GM23338 (cell line): ENCODE measurements at regions not wholly inside any gene's neighbourhood (a gene's known extent, or its start where the extent isn't known, plus 50 kb on each side); places are given as distances from the start of the nearest gene placed in this dataset.

Experiments
- ATAC-seq: fragments of 200-7000 bp; cut with Tn5 transposase; 3 replicates; pipeline ENCODE4 v1.9.1; 2020
- DNase-seq: peaks from one replicate; pipeline ENCODE4 v3.0.0-alpha.2; 2015; ENCODE audit warnings: low spot score
- H2AFZ ChIP-seq: fragments of 200-600 bp; sonication (generic); 2 replicates; pipeline ENCODE4 v1.8.0; 2016; ENCODE audit warnings: antibody characterized with exemption, mild to moderate bottlenecking, moderate library complexity
- H3F3A ChIP-seq: fragments of 200-600 bp; sonication (generic); replicated peaks from 2 replicates; pipeline ENCODE4 v1.8.0; 2017; ENCODE audit warnings: antibody characterized with exemption, mixed run types, low read depth
- H3K27ac ChIP-seq: fragments of 200-600 bp; sonication (generic); 2 replicates; pipeline ENCODE4 v1.6.1; 2016; ENCODE audit warnings: low read depth
- H3K27me3 ChIP-seq: fragments of 200-600 bp; sonication (generic); 2 replicates; pipeline ENCODE4 v1.8.0; 2016; ENCODE audit warnings: mild to moderate bottlenecking, mixed run types, moderate library complexity; ENCODE audit not compliant: insufficient read depth
- H3K36me3 ChIP-seq: fragments of 200-600 bp; sonication (generic); 2 replicates; pipeline ENCODE4 v1.8.0; 2016; ENCODE audit warnings: mild to moderate bottlenecking; ENCODE audit not compliant: insufficient read depth
- H3K4me1 ChIP-seq: fragments of 200-600 bp; sonication (generic); 2 replicates; pipeline ENCODE4 v1.8.0; 2016; ENCODE audit warnings: mild to moderate bottlenecking, moderate library complexity; ENCODE audit not compliant: insufficient read depth
- H3K4me2 ChIP-seq: fragments of 200-600 bp; sonication (generic); 2 replicates; pipeline ENCODE4 v1.7.1; 2017; ENCODE audit warnings: mixed run types
- H3K4me3 ChIP-seq: fragments of 200-600 bp; sonication (generic); 2 replicates; pipeline ENCODE4 v1.6.1; 2016; ENCODE audit warnings: mixed run types
- H3K79me2 ChIP-seq: fragments of 200-600 bp; sonication (generic); replicated peaks from 2 replicates; pipeline ENCODE4 v1.8.0; 2017; ENCODE audit warnings: mild to moderate bottlenecking; ENCODE audit not compliant: insufficient read depth
- H3K9me2 ChIP-seq: fragments of 200-600 bp; sonication (generic); 2 replicates; pipeline ENCODE4 v1.8.0; 2017; ENCODE audit not compliant: insufficient read depth
- H4K20me1 ChIP-seq: fragments of 200-600 bp; sonication (generic); replicated peaks from 2 replicates; pipeline ENCODE4 v1.8.0; 2017; ENCODE audit warnings: mild to moderate bottlenecking; ENCODE audit not compliant: insufficient read depth
- H3K27ac Mint-ChIP-seq: 2 replicates; pipeline ENCODE4 v1.8.0; 2020; ENCODE audit warnings: inconsistent platforms, mild to moderate bottlenecking, moderate library complexity, mixed read lengths
- H3K27me3 Mint-ChIP-seq: 3 replicates; pipeline ENCODE4 v1.8.0; 2022; ENCODE audit warnings: low read depth, mild to moderate bottlenecking, moderate library complexity, mixed read lengths, inconsistent platforms; ENCODE audit not compliant: insufficient read depth, poor library complexity
- H3K36me3 Mint-ChIP-seq: 3 replicates; pipeline ENCODE4 v1.8.0; 2021; ENCODE audit warnings: low read depth, mild to moderate bottlenecking, inconsistent platforms, moderate library complexity, mixed read lengths
- H3K4me1 Mint-ChIP-seq: 3 replicates; pipeline ENCODE4 v1.8.0; 2020; ENCODE audit warnings: mild to moderate bottlenecking, inconsistent platforms, mixed read lengths
- H3K4me3 Mint-ChIP-seq: 3 replicates; pipeline ENCODE4 v1.8.0; 2021; ENCODE audit warnings: moderate library complexity, mild to moderate bottlenecking, inconsistent platforms, mixed read lengths
- H3K9me3 Mint-ChIP-seq: 3 replicates; pipeline ENCODE4 v1.8.0; 2020; ENCODE audit warnings: moderate library complexity, mild to moderate bottlenecking, inconsistent platforms, mixed read lengths
- CREB1 ChIP-seq: fragments of 250-450 bp; sonication (Bioruptor Pico); IDR thresholded peaks from 2 replicates; pipeline ENCODE4 v1.5.0; 2020; ENCODE audit warnings: low read depth, mild to moderate bottlenecking, moderate library complexity
- CTCF ChIP-seq, 2 experiments: fragments of 200-600 bp in 1 of 2; sonication (generic) in 1 of 2; conservative IDR thresholded peaks; 2 replicates each; pipeline versions ENCODE4 v1.5.1 to v1.6.1; 2016 to 2017; ENCODE audit warnings: antibody characterized with exemption in 2 of 2, low read depth in 2 of 2, mild to moderate bottlenecking in 2 of 2, moderate library complexity in 1 of 2
- EZH2 ChIP-seq: fragments of 200-600 bp; sonication (generic); IDR thresholded peaks from one replicate; pipeline ENCODE4 v1.8.0; 2017; ENCODE audit warnings: antibody characterized with exemption, mild to moderate bottlenecking, low read depth; ENCODE audit not compliant: unreplicated experiment
- EZH2phosphoT487 ChIP-seq: fragments of 200-600 bp; sonication (generic); IDR thresholded peaks from one replicate; pipeline ENCODE4 v1.8.1; 2018; ENCODE audit warnings: antibody characterized with exemption; ENCODE audit not compliant: unreplicated experiment
- JUNB ChIP-seq: IDR thresholded peaks from one replicate; pipeline ENCODE4 v1.6.1; 2016; ENCODE audit warnings: antibody characterized with exemption; ENCODE audit not compliant: unreplicated experiment
- POLR2AphosphoS5 ChIP-seq: IDR thresholded peaks from 2 replicates; pipeline ENCODE4 v1.6.1; 2016; ENCODE audit warnings: antibody characterized with exemption, low read depth
- REST ChIP-seq: IDR thresholded peaks from one replicate; pipeline ENCODE4 v1.6.1; 2018; ENCODE audit warnings: antibody characterized with exemption; ENCODE audit not compliant: unreplicated experiment
- STAT1 ChIP-seq: IDR thresholded peaks from one replicate; pipeline ENCODE4 v1.6.1; 2016; ENCODE audit warnings: antibody characterized with exemption; ENCODE audit not compliant: unreplicated experiment
- ZNF331 ChIP-seq: fragments of 250-450 bp; sonication (Bioruptor Pico); IDR thresholded peaks from 2 replicates; pipeline ENCODE4 v1.5.0; 2020; ENCODE audit warnings: low read depth, mild to moderate bottlenecking, moderate library complexity
- ZNF462 ChIP-seq: fragments of 250-450 bp; sonication (Bioruptor Pico); IDR thresholded peaks from 2 replicates; pipeline ENCODE4 v1.5.0; 2020; ENCODE audit warnings: mild to moderate bottlenecking, moderate library complexity

GRCh38 chr1:244219149-244219548 lies 168.1 kb downstream of the ZBTB18 start (continued):
- TF ChIP-seq ZNF462 (no peak), CTCF (conservative IDR thresholded peaks at IDR 0.05; ENCODE audit: low read depth in 2 of 2) (no peak), STAT1 (no peak), POLR2AphosphoS5 (no peak), EZH2phosphoT487 (no peak)

GRCh38 chr1:244219802-244220201 lies 168.7 kb downstream of the ZBTB18 start:
- H3K4me2 ChIP-seq: no peak overlapping the region
- no peaks in the 10 kb centered on the region for H3K36me3 ChIP-seq
- H3K4me3 Mint-ChIP-seq: no peak overlapping the region
- no peak overlapping the region for H3K27ac ChIP-seq
- DNase-seq: no peak
- H3K4me1 ChIP-seq: no peaks in the 10 kb centered on the region
- no peaks in the 10 kb centered on the region for H3K4me1 Mint-ChIP-seq
- peaks cover 3% of the 10 kb centered on the region; the same call in 2 of the 3 replicates for H3K36me3 Mint-ChIP-seq
- no peaks in the 10 kb centered on the region for H3K27me3 ChIP-seq
- ATAC-seq: no peak
- no peak overlapping the region for H3K4me3 ChIP-seq
- H3K9me2 ChIP-seq: no peaks in the 10 kb centered on the region
- no peak overlapping the region for H2AFZ ChIP-seq
- H3F3A ChIP-seq: no peaks in the 10 kb centered on the region
- no peaks in the 10 kb centered on the region for H4K20me1 ChIP-seq
- H3K27me3 Mint-ChIP-seq: peaks cover 6% of the 10 kb centered on the region
- no peak overlapping the region for H3K27ac Mint-ChIP-seq
- H3K79me2 ChIP-seq: no peaks in the 10 kb centered on the region
- peaks cover 4% of the 10 kb centered on the region; the same call in 1 of the 3 replicates for H3K9me3 Mint-ChIP-seq
- TF ChIP-seq ZNF331 (CRISPR knock-in tag) (no peak), POLR2AphosphoS5 (no peak), EZH2phosphoT487 (no peak), JUNB (no peak), CTCF (conservative IDR thresholded peaks at IDR 0.05; ENCODE audit: low read depth in 2 of 2) (no peak), STAT1 (no peak), REST (no peak), CREB1 (no peak), EZH2 (no peak)
